Epithelial cell of proximal tubule (primary cell): ENCODE measurements at regions not wholly inside any gene's neighbourhood (a gene's known extent, or its start where the extent isn't known, plus 50 kb on each side); places are given as distances from the start of the nearest gene placed in this dataset.

ENCODE experiments used
- DNase-seq: peaks from one replicate; pipeline ENCODE4 v3.0.0-alpha.2; 2011; ENCODE audit warnings: low read depth
- H3K4me3 ChIP-seq: 2 replicates; pipeline ENCODE4 v1.5.1; 2011; ENCODE audit warnings: low read depth, mild to moderate bottlenecking, low read length
- TF ChIP-seq, protein P1 (sequence below): conservative IDR thresholded peaks from 2 replicates; pipeline ENCODE4 v1.5.1; 2012; ENCODE audit warnings: low read depth, mild to moderate bottlenecking, low read length

- no peak overlapping the region for H3K4me3 ChIP-seq
- DNase-seq = no peak
- TF ChIP-seq, protein P1, sequence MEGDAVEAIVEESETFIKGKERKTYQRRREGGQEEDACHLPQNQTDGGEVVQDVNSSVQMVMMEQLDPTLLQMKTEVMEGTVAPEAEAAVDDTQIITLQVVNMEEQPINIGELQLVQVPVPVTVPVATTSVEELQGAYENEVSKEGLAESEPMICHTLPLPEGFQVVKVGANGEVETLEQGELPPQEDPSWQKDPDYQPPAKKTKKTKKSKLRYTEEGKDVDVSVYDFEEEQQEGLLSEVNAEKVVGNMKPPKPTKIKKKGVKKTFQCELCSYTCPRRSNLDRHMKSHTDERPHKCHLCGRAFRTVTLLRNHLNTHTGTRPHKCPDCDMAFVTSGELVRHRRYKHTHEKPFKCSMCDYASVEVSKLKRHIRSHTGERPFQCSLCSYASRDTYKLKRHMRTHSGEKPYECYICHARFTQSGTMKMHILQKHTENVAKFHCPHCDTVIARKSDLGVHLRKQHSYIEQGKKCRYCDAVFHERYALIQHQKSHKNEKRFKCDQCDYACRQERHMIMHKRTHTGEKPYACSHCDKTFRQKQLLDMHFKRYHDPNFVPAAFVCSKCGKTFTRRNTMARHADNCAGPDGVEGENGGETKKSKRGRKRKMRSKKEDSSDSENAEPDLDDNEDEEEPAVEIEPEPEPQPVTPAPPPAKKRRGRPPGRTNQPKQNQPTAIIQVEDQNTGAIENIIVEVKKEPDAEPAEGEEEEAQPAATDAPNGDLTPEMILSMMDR = no peak
Observed at GRCh38 chr11:119899997-119900396, 171.0 kb upstream of the NECTIN1 start.

GRCh38 chr11:119897576-119897975, 168.6 kb upstream of the NECTIN1 start:
- no peak for DNase-seq
- TF ChIP-seq, protein P1 = no peak
- H3K4me3 ChIP-seq = no peak overlapping the region

DNA sequence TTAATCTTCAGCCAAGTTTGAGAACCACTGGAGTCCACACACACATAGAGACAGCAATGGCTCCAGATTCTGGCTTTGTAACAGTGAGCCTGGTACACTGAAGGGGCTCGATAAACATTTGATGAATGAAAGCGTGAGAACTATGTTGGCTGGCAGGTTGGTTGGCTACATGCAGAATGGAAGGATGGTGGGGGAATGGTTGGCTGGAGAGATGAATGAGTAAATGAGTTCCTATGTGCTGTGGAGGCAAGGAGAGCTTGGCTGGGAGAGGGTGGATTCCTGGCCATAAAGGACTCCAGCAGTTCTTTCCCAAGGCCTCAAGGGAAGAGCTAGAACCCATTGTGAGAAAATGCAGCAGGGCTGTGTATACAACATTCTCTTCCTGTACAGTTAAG, 168.0 kb upstream of the NECTIN1 start:
- DNase-seq = no peak
- TF ChIP-seq, protein P1 = no peak
- no peak overlapping the region for H3K4me3 ChIP-seq

DNA sequence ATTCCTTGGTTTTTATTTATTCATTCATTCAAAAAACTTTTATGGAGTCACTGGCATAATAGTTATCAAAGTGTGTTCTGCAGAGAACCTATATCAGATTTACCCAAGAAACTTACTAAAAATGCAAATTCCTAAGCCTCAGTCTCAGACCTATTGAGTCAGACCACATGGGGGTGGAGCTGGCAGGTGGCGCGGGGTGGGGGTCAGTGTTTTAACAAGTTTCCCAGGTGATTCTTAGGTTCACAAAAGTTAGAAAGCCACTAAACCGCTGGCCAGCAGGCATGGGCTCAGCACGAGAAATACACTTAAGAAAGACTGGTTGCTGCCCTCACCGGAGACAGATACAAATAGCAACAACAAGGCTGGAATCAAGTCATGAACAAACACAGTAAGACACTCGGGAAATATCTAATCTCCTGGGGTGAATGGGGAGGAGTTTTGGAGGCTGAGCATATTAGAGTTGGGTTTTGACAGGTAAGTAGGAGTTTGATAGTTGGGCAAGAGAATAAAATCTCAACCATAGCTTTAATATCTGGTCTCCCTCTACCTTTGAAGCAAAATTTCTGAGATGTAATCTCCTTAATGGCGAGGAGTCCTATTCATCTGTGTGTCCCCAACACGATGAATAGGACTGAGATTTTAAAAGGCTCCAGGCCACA, 167.5 kb upstream of the NECTIN1 start:
- no peak for DNase-seq
- no peak overlapping the region for H3K4me3 ChIP-seq
- TF ChIP-seq, protein P1 = no peak

GRCh38 chr11:119895981-119896380, 167.0 kb upstream of the NECTIN1 start:
- H3K4me3 ChIP-seq = no peak overlapping the region
- TF ChIP-seq, protein P1 = no peak
- DNase-seq = no peak

DNA sequence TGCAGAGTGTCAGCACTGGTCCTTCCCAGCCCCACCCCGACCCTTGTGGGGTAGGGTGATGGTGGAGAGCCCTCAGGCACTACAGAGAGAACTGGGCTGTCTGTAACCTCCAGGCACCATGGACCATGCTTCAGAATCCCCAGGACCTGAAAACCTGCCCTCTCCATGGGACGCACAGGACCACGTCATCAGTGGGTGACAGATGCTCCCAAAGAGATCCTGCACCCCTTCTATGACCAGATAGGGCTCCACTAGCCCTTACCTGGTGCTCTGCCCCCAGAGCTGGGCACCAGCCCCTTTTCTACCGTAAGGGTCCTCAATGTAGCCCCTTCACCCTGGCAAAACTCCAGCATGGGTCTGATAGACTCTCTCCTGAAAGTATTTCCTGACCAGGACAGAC, 165.9 kb upstream of the NECTIN1 start:
- H3K4me3 ChIP-seq = no peak overlapping the region
- no peak for DNase-seq
- TF ChIP-seq, protein P1 = no peak

- no peak for DNase-seq
- H3K4me3 ChIP-seq = no peak overlapping the region
- TF ChIP-seq, protein P1 = no peak
Observed at GRCh38 chr11:119892311-119892808, 163.4 kb upstream of the NECTIN1 start.
